K562 (cell line): ENCODE measurements at regions not wholly inside any gene's neighbourhood (a gene's known extent, or its start where the extent isn't known, plus 50 kb on each side); places are given as distances from the start of the nearest gene placed in this dataset.

ENCODE experiments used
- ATAC-seq: fragments of 200-7000 bp; cut with Tn5 transposase; 3 replicates; pipeline ENCODE4 v1.9.1; 2020; ENCODE audit warnings: moderate library complexity
- BruUV-seq: library from RNA; stranded (reverse); fragments of 400-500 nt; replicated peaks from 2 replicates; lab custom pipeline; 2021; lab: Mats Ljungman, UMichigan
- CTCF ChIA-PET: fragments of 300-600 bp; formaldehyde crosslinking; extraction: SDS; loops from one replicate; lab custom pipeline; 2021; ENCODE audit warnings: low intra/inter-chr PET ratio; lab: Yijun Ruan, JAX
- POLR2A ChIA-PET: fragments of 300-600, 350-650 bp; sonication (Branson Sonifier 250); formaldehyde crosslinking; extraction: SDS; loops from one replicate; lab custom pipeline; 2021; ENCODE audit warnings: antibody characterized with exemption, inconsistent platforms; lab: Yijun Ruan, JAX
- DNase-seq, 4 experiments: peaks; one replicate each; pipeline versions ENCODE4 v3.0.0 to v3.0.0-alpha.2; 2011 to 2018; ENCODE audit warnings: low spot score in 3 of 4, mixed read lengths in 3 of 4; ENCODE audit errors: extremely low read depth in 1 of 4
- FAIRE-seq: peaks from 2 replicates; lab custom pipeline; 2011; peaks lifted over from hg19 to GRCh38; lab: Jason Lieb, UNC
- H2AFZ ChIP-seq: 2 replicates; pipeline ENCODE4 v1.6.0; 2011; ENCODE audit warnings: low read depth, low read length, control low read depth, inconsistent platforms
- H3K27ac ChIP-seq: fragments of 200-600 bp; 3 replicates; pipeline ENCODE4 v1.8.0; 2011; ENCODE audit warnings: low read depth, mild to moderate bottlenecking, control low read depth, inconsistent platforms, low read length, moderate library complexity, mixed read lengths; ENCODE audit errors: extremely low read depth
- H3K27me3 ChIP-seq, 2 experiments: fragments of 300-600 bp in 1 of 2; 2 replicates in 1 of 2; 3 replicates in 1 of 2; pipeline versions ENCODE4 v1.6.0 to v1.8.0; 2011; ENCODE audit warnings: inconsistent platforms in 2 of 2, low read length in 2 of 2, mild to moderate bottlenecking in 1 of 2, mixed read lengths in 1 of 2, moderate library complexity in 1 of 2; ENCODE audit not compliant: control insufficient read depth in 2 of 2, insufficient read depth in 2 of 2
- H3K36me3 ChIP-seq: fragments of 300-600 bp; 3 replicates; pipeline ENCODE4 v1.8.0; 2011; ENCODE audit warnings: mild to moderate bottlenecking, low read length, inconsistent platforms; ENCODE audit not compliant: control insufficient read depth, insufficient read depth
- H3K4me1 ChIP-seq, 2 experiments: fragments of 200-600 bp in 1 of 2; replicated peaks in 1 of 2; 2 replicates in 1 of 2; 3 replicates in 1 of 2; pipeline versions ENCODE4 v1.5.1 to v1.8.0; 2011; ENCODE audit warnings: inconsistent platforms in 2 of 2, low read length in 2 of 2, mild to moderate bottlenecking in 1 of 2, mixed read lengths in 1 of 2, moderate library complexity in 1 of 2; ENCODE audit not compliant: control insufficient read depth in 2 of 2, insufficient read depth in 2 of 2
- H3K4me2 ChIP-seq: 2 replicates; pipeline ENCODE4 v1.6.1; 2011; ENCODE audit warnings: low read length, control low read depth, inconsistent platforms, mixed read lengths; ENCODE audit not compliant: insufficient read depth
- H3K4me3 ChIP-seq: fragments of 200-600 bp; sonication (generic), shearing (Covaris generic); 2 replicates; pipeline ENCODE4 v1.5.1; 2016; ENCODE audit warnings: control low read depth, inconsistent platforms
- H3K79me2 ChIP-seq: fragments of 200-600 bp; 3 replicates; pipeline ENCODE4 v1.8.0; 2011; ENCODE audit warnings: low read length, inconsistent platforms; ENCODE audit not compliant: control insufficient read depth, insufficient read depth
- H3K9ac ChIP-seq, 2 experiments: 2 replicates each; pipeline versions ENCODE4 v1.6.0 to v1.6.1; 2011; ENCODE audit warnings: low read depth in 2 of 2, low read length in 2 of 2, control low read depth in 1 of 2, inconsistent platforms in 1 of 2, mild to moderate bottlenecking in 1 of 2, mixed read lengths in 1 of 2; ENCODE audit not compliant: insufficient read depth in 1 of 2
- H3K9me1 ChIP-seq: one replicate; pipeline ENCODE4 v1.6.0; 2011; ENCODE audit warnings: inconsistent platforms, mild to moderate bottlenecking, low read length, moderate library complexity; ENCODE audit not compliant: control insufficient read depth, insufficient read depth
- H3K9me3 ChIP-seq: replicated peaks from 2 replicates; pipeline ENCODE4 v1.5.1; 2011; ENCODE audit warnings: low read depth, low read length, inconsistent platforms; ENCODE audit not compliant: control insufficient read depth, insufficient read depth
- H4K20me1 ChIP-seq: replicated peaks from 2 replicates; pipeline ENCODE4 v1.6.1; 2011; ENCODE audit warnings: low read length, inconsistent platforms, mixed read lengths; ENCODE audit not compliant: control insufficient read depth, insufficient read depth
- LCOR ChIP-seq: sonication (generic); formaldehyde crosslinking; IDR thresholded peaks from 2 replicates; pipeline ENCODE4 v1.8.0; 2022; ENCODE audit warnings: mild to moderate bottlenecking, missing genetic modification reagents
- WGBS: fragments of 100-300 bp; shearing (Covaris generic); methylation state at CpG from one replicate; pipeline ENCODE4 v1.1.6; 2016; ENCODE audit warnings: low coverage, mixed read lengths; ENCODE audit not compliant: insufficient coverage; ENCODE audit errors: missing lambda C conversion rate; 5-methylcytosine and 5-hydroxymethylcytosine counted together
- in situ Hi-C: fragments of 300-500 bp; cut with MboI; formaldehyde crosslinking; loops from 4 replicates; pipeline ENCODE4 v1.15.0; 2018; ENCODE audit warnings: inconsistent platforms, mixed read lengths
- intact Hi-C: fragments of 100-400 bp; cut with micrococcal nuclease; formaldehyde crosslinking; loops from 2 replicates; pipeline ENCODE4 v1.14.2; 2022
- TF ChIP-seq, protein P1 (sequence below): fragments of 450-650 bp; IDR thresholded peaks from 2 replicates; pipeline ENCODE4 v1.6.1; 2018; ENCODE audit not compliant: partially characterized antibody

DNA sequence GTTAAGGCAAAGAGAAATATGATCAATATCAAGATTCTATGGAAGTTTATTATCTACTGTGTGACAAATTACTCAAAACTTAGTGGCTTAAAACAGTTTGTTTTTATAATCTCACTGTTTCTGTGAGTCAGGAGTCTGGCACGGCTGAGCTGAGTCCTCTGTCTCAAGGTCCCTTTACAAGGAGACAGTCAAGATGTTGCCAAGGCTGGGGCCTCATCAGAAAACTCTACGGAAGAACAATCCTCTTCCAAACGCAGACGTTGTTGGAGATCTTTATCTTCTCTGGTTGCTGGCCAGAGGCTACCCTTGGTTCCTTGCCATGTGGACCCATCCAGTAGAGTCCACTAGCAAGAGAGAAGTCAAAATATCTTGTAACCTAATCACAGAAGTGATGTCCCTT, 100.6 kb upstream of the CCND2 start:
- in situ Hi-C loops (no loop called here), intact Hi-C loops (no loop called here)
- no peak for ATAC-seq
- no peak for FAIRE-seq
- no peak overlapping the region for H3K4me3 ChIP-seq
- POLR2A ChIA-PET: interaction anchor here (0.6 to 1.5 kb wide), 2 partner anchors 28 to 1824 kb away, joined by 3 read pairs; no protein-coding TSS in a partner anchor
- H3K27me3 ChIP-seq: no peaks in the 10 kb centered on the region
- TF ChIP-seq, protein P1, sequence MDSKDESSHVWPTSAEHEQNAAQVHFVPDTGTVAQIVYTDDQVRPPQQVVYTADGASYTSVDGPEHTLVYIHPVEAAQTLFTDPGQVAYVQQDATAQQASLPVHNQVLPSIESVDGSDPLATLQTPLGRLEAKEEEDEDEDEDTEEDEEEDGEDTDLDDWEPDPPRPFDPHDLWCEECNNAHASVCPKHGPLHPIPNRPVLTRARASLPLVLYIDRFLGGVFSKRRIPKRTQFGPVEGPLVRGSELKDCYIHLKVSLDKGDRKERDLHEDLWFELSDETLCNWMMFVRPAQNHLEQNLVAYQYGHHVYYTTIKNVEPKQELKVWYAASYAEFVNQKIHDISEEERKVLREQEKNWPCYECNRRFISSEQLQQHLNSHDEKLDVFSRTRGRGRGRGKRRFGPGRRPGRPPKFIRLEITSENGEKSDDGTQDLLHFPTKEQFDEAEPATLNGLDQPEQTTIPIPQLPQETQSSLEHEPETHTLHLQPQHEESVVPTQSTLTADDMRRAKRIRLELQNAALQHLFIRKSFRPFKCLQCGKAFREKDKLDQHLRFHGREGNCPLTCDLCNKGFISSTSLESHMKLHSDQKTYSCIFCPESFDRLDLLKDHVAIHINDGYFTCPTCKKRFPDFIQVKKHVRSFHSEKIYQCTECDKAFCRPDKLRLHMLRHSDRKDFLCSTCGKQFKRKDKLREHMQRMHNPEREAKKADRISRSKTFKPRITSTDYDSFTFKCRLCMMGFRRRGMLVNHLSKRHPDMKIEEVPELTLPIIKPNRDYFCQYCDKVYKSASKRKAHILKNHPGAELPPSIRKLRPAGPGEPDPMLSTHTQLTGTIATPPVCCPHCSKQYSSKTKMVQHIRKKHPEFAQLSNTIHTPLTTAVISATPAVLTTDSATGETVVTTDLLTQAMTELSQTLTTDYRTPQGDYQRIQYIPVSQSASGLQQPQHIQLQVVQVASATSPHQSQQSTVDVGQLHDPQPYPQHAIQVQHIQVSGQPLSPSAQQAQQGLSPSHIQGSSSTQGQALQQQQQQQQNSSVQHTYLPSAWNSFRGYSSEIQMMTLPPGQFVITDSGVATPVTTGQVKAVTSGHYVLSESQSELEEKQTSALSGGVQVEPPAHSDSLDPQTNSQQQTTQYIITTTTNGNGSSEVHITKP: peak; percentile 8
- no peak for TF ChIP-seq LCOR
- H3K36me3 ChIP-seq: no peaks in the 10 kb centered on the region
- H3K27ac ChIP-seq: no peak overlapping the region
- H3K9ac ChIP-seq: no peak overlapping the region
- H3K9me1 ChIP-seq: no peaks in the 10 kb centered on the region
- H3K4me2 ChIP-seq: no peak overlapping the region
- CTCF ChIA-PET: no interaction called here
- H2AFZ ChIP-seq: no peak overlapping the region
- BruUV-seq: no TSS peak
- H3K9me3 ChIP-seq: no peaks in the 10 kb centered on the region
- H3K4me1 ChIP-seq: no peaks in the 10 kb centered on the region; a peak in 2 of 5 replicates
- no peaks in the 10 kb centered on the region for H3K79me2 ChIP-seq
- DNase-seq: no peak
- WGBS: 8% methylated on average over 4 of the region's 4 CpGs
- no peaks in the 10 kb centered on the region for H4K20me1 ChIP-seq
